ENCODE measurements at regions not wholly inside any gene's neighbourhood (a gene's known extent, or its start where the extent isn't known, plus 50 kb on each side); places are given as distances from the start of the nearest gene placed in this dataset. TPM values are rescaled to one million over a fixed set of nuclear protein-coding genes. Genes with fewer than 3 reads are reported as not detected.

GRCh38 chr12:96143827-96144565, 50.2 kb upstream of the ELK3 start:
- whole genome bisulfite sequencing (ENCODE audit: extremely low coverage, insufficient coverage, low lambda C conversion rate), result no CpG with 5 or more reads among the region's 6 CpGs
- H3K27ac ChIP-seq (ENCODE audit: low read depth, low read length), result no peak overlapping the region
- H3K23ac ChIP-seq (ENCODE audit: low read length), result no peak overlapping the region

More at GRCh38 chr12:96143827-96144565, 50.2 kb upstream of the ELK3 start:
- H3K36me3 ChIP-seq (ENCODE audit: control insufficient read depth, insufficient read depth, low read length), result no peaks in the 10 kb centered on the region
- H3K18ac ChIP-seq (ENCODE audit: low read length), result no peak overlapping the region
- H3K4me1 ChIP-seq (ENCODE audit: control insufficient read depth, low read depth, low read length), result no peaks in the 10 kb centered on the region
- no peaks in the 10 kb centered on the region for H3K79me1 ChIP-seq (ENCODE audit: low read length)
- no peak overlapping the region for H3K4me2 ChIP-seq (ENCODE audit: low read length)
- H3K4ac ChIP-seq (ENCODE audit: low read depth, low read length), result no peak overlapping the region
- no peak overlapping the region for H2AK5ac ChIP-seq (ENCODE audit: low read length)
- no peak overlapping the region for H2BK15ac ChIP-seq (replicated peaks; ENCODE audit: low read depth)
- H3K4me3 ChIP-seq (ENCODE audit: low read length), result no peak overlapping the region
- no peak overlapping the region for H4K8ac ChIP-seq (ENCODE audit: low read depth, low read length)
- no peak overlapping the region for H2BK120ac ChIP-seq (ENCODE audit: low read depth, low read length)
- H3K56ac ChIP-seq (ENCODE audit: low read length), result no peak overlapping the region
- no peaks in the 10 kb centered on the region for H3K79me2 ChIP-seq (ENCODE audit: control insufficient read depth, insufficient read depth, low read length)
- H2BK5ac ChIP-seq (ENCODE audit: low read length), result no peak overlapping the region
- no peak for DNase-seq
- H3K9ac ChIP-seq (ENCODE audit: low read length), result no peak overlapping the region
- no peaks in the 10 kb centered on the region for H3K27me3 ChIP-seq (ENCODE audit: insufficient read depth, low read length, poor library complexity)
- H4K5ac ChIP-seq (ENCODE audit: low read length), result no peak overlapping the region

Small RNAs in the stretch of these regions (small RNA-seq; reads per million reads assigned to genes)
- gene RN7SL88P (ENCODE audit: insufficient read depth), result not detected

Data from mesendoderm (in vitro differentiated cells).